GM18508 (cell line): ENCODE measurements at regions not wholly inside any gene's neighbourhood (a gene's known extent, or its start where the extent isn't known, plus 50 kb on each side); places are given as distances from the start of the nearest gene placed in this dataset.
"Not testable (repeated sequence)": the region's sequence is repeated elsewhere in the genome, so short reads cannot be mapped to it uniquely, and the experiment has no call there.

Experiments used
- ATAC-seq: cut with Tn5 transposase; IDR thresholded peaks from one replicate; pipeline ENCODE4 v1.9.1; 2021; ENCODE audit warnings: moderate number of reproducible peaks; ENCODE audit not compliant: insufficient read depth, unreplicated experiment

- no peak for ATAC-seq
Observed at GRCh38 chr4:126898815-126899214, 733.9 kb upstream of the INTU start.

GRCh38 chr4:126899331-126899801, 733.4 kb upstream of the INTU start:
- no peak for ATAC-seq

- ATAC-seq: no peak
Observed at GRCh38 chr4:126906466-126906865, 726.3 kb upstream of the INTU start.

- no peak for ATAC-seq
Observed at GRCh38 chr4:126907389-126907788, 725.4 kb upstream of the INTU start.

- ATAC-seq: no peak
Observed at GRCh38 chr4:126916049-126916625, 716.6 kb upstream of the INTU start.

- ATAC-seq: no peak
Observed at GRCh38 chr4:126916626-126917140, 716.1 kb upstream of the INTU start.

GRCh38 chr4:126922328-126922938, 710.3 kb upstream of the INTU start:
- not testable (repeated sequence) for ATAC-seq

- no peak for ATAC-seq
Observed at GRCh38 chr4:126924237-126924636, 708.5 kb upstream of the INTU start.

- ATAC-seq: not testable (repeated sequence)
Observed at GRCh38 chr4:126930059-126930458, 702.7 kb upstream of the INTU start.

- no peak for ATAC-seq
Observed at GRCh38 chr4:126935801-126936200, 697.0 kb upstream of the INTU start.

GRCh38 chr4:126937342-126937741, 695.4 kb upstream of the INTU start:
- ATAC-seq: no peak

- no peak for ATAC-seq
Observed at GRCh38 chr4:126937846-126938422, 694.8 kb upstream of the INTU start.

GRCh38 chr4:126939401-126939800, 693.4 kb upstream of the INTU start:
- ATAC-seq: no peak

- ATAC-seq: no peak
Observed at GRCh38 chr4:126947536-126947935, 685.2 kb upstream of the INTU start.

GRCh38 chr4:126954537-126955291, 678.0 kb upstream of the INTU start:
- no peak for ATAC-seq

GRCh38 chr4:126955292-126956183, 677.2 kb upstream of the INTU start:
- no peak for ATAC-seq

- no peak for ATAC-seq
Observed at GRCh38 chr4:126956184-126956897, 676.4 kb upstream of the INTU start.

- no peak for ATAC-seq
Observed at GRCh38 chr4:126957556-126957955, 675.2 kb upstream of the INTU start.

- no peak for ATAC-seq
Observed at GRCh38 chr4:126957987-126958386, 674.8 kb upstream of the INTU start.
